GM19099 (cell line): ENCODE measurements at regions not wholly inside any gene's neighbourhood (a gene's known extent, or its start where the extent isn't known, plus 50 kb on each side); places are given as distances from the start of the nearest gene placed in this dataset.

Source experiments
- POLR2A ChIP-seq: IDR thresholded peaks from 3 replicates; pipeline ENCODE4 v1.6.1; 2011; ENCODE audit warnings: low read depth; ENCODE audit not compliant: insufficient read length; ENCODE audit errors: extremely low read depth

DNA sequence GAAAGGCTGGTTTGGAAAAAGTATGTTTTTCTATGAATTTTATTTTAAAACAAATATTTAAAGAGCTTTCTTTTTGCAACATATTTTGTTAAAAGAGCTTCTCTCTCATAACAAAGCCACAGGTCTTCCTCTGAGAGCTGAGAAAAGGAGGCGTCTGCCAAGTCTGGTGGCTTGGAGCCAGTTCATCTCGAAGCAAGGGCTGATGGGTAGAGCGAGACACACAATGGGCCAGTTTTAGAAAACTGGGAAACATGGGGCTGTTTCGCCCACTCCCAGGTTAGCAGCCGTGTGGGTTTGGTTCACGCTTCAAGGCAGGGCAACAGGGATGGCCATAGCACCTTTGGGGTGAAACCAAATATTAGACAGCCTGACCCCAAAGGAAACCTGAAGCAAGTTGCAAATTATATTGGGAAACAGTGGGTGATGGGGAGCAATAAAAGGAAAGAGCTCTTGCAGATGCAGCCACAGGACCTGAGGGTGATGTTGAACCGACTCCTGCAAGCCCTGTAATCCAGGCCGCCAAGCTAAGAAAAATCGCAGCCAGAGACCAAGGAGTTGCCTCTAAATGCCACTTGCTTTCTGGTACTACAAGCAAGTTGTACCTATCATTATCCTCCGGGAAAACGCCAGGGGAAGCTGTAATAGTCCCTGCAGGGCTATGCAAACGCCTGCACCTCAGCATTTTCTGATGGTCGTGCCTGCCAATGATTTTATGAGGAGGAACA lies 88.4 kb upstream of the GALNT15 start:
- TF ChIP-seq POLR2A: no peak

- TF ChIP-seq POLR2A: no peak
Measured at GRCh38 chr3:16086690-16087089, 87.8 kb upstream of the GALNT15 start.

GRCh38 chr3:16088496-16088895 lies 86.0 kb upstream of the GALNT15 start:
- no peak for TF ChIP-seq POLR2A

DNA sequence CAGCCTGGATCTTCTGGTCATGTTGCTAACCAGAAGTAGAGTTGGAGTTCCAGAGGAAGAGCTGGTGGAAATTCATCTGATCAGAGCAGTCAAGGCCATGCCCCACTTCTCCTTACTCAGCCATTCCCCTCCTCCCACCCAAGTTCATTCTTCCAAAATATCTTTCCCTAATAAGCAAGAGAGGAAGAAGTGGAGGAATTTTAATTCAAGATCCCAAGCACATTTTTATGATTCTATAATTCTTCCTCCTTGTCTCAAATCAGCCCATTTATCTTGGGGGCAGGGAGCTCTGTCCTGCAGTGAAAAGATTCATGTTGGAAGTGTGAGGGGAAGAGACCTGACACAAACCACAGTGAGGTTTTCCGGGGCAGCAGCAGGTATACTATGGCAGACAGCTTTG lies 85.0 kb upstream of the GALNT15 start:
- no peak for TF ChIP-seq POLR2A

- TF ChIP-seq POLR2A: no peak
Measured at GRCh38 chr3:16090024-16090423, 84.5 kb upstream of the GALNT15 start.

- TF ChIP-seq POLR2A: no peak
Measured at GRCh38 chr3:16090706-16091105, 83.8 kb upstream of the GALNT15 start.

GRCh38 chr3:16092923-16093322 lies 81.6 kb upstream of the GALNT15 start:
- TF ChIP-seq POLR2A: no peak

DNA sequence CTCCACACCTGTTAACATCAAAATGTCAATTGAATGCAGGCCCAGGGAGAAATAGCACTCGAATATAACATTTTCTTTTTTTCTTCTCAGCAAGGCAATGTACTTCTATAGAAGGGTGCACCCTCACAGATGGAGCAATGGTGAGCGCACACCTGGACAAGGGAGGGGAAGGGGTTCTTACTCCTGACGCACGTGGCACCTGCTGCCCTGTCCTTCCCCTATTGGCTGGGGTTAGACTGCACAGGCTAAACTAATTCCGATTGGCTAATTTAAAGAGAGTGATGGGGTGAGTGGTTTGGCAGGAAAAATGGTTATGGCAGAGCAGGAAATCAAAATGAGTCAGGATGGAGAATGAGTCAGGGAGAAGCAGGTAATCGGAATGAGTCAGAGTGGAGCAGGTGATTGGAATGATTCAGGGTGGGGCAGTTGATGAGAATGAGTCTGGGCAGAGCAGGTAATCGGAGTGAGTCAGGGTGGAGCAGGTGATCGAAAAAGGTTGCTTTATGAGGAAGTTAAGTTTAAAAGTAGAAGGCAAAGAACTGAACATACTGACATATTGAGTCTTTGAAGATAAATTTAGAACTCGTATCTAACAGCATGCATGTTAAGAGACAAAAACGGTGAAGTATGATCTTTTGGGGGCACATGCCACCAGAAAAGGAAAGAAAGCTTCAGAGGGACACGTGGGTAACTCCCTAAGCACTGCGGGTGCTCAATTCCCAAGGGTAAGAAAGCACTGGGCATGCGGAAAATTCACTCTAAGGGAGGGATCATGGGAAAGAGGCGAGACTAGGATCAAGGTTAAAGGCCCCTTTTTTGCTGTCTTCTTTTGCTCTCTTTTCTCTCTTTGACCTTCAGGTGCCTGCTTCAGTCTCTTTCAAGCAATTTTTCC lies 72.9 kb upstream of the GALNT15 start:
- TF ChIP-seq POLR2A: no peak

- TF ChIP-seq POLR2A: no peak
Measured at GRCh38 chr3:16102187-16102561, 72.3 kb upstream of the GALNT15 start.

DNA sequence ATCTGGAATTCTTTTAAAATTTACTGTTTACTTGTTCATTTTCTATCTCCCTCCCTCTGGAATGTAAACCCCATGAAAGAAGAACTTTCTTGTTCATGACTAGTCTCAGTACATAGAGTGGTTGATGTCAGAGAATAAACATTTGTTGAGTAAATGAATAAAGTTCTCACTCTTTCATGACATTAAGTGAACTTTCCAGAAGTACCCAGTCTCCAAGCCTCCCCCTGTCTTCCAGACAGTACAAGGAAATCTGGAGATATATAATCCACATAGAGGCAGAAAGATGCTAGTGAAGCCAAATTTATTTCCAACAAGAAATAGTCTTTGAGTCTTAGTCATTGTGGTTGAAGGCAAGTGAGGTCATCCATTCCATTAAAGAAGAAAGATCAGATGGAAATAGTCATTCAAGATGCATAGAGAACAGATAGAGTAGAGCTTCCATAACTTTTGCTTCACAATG lies 71.5 kb upstream of the GALNT15 start:
- no peak for TF ChIP-seq POLR2A

GRCh38 chr3:16103472-16103871 lies 71.0 kb upstream of the GALNT15 start:
- TF ChIP-seq POLR2A: no peak

GRCh38 chr3:16104156-16104555 lies 70.3 kb upstream of the GALNT15 start:
- no peak for TF ChIP-seq POLR2A

DNA sequence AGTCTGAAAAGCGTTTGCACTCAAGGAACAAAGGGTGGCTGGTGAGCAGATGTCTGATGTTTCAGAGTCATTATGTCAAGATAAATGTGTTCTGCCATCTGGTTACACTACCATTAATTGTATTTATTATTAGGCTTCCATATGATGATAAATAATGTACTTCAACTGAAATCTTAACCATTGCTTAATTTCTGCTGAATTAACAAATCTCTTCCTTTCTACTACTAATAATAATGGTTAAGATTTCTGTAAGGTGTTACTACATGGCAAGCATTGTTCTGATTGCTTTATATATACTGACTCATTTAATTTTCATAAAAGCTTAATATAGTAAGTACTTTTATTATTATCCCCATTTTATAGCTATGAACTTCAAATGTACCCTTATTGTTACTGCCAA lies 68.4 kb upstream of the GALNT15 start:
- TF ChIP-seq POLR2A: no peak

- TF ChIP-seq POLR2A: no peak
Measured at GRCh38 chr3:16108424-16108823, 66.1 kb upstream of the GALNT15 start.

GRCh38 chr3:16109929-16110328 lies 64.6 kb upstream of the GALNT15 start:
- no peak for TF ChIP-seq POLR2A

DNA sequence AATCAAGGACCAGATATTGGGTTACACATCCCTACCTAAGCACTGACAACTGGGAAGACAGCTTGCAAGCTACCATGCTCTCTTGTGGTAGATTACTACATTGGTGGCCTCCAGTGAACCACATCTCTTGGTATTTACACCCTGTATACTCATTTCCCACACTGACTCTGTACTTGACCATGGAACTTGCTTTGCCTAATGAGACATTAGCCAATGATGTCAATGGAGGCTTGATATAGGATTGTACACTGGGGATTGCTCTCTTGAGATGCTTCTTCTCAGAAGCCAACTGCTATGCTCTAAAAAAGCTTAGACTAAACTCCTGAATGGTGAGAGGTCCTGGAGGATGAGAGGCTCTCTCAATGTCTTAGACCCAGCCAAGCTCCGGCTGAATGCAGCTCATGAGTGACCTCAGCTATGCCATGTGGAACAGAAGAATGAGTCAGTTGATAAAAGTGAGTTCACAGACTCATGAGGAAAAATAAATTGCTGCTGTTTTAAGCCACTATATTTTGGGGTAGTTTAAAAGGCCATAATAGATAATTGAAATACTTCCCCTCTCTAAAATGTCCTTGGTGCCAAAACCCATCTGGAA lies 61.5 kb upstream of the GALNT15 start:
- no peak for TF ChIP-seq POLR2A
